B cell (primary cell): ENCODE measurements at regions not wholly inside any gene's neighbourhood (a gene's known extent, or its start where the extent isn't known, plus 50 kb on each side); places are given as distances from the start of the nearest gene placed in this dataset.

Experiments used
- ATAC-seq: fragments of 200-7000 bp; cut with Tn5 transposase; one replicate; pipeline ENCODE4 v1.10.0; 2021; ENCODE audit warnings: low read depth, mild to moderate bottlenecking, moderate number of reproducible peaks, moderate library complexity
- CTCF ChIA-PET: fragments of 350-600 bp; sonication (Branson Sonifier 250); formaldehyde crosslinking; loops from one replicate; lab custom pipeline; 2021; ENCODE audit warnings: antibody characterized with exemption, inconsistent platforms; lab: Charles Lee
- POLR2A ChIA-PET: fragments of 350-600 bp; sonication (Branson Sonifier 250); formaldehyde crosslinking; loops from one replicate; lab custom pipeline; 2021; ENCODE audit warnings: antibody characterized with exemption; lab: Charles Lee
- DNase-seq: peaks from one replicate; pipeline ENCODE4 v3.0.0; 2013
- H2AFZ ChIP-seq: 2 replicates; pipeline ENCODE4 v1.6.1; 2012; ENCODE audit warnings: mild to moderate bottlenecking, low read depth, low read length; ENCODE audit not compliant: insufficient read depth, poor library complexity, severe bottlenecking
- H3K27ac ChIP-seq, 2 donors: 1 replicate in 1 of 2; 2 replicates in 1 of 2; pipeline ENCODE4 v1.5.1; 2012 to 2013; ENCODE audit warnings: low read length in 2 of 2, mild to moderate bottlenecking in 2 of 2, moderate library complexity in 1 of 2
- H3K27me3 ChIP-seq, 4 experiments: fragments of 200-600 bp in 1 of 4; sonication (generic) in 1 of 4; replicated peaks in 1 of 4; 1 replicate in 2 of 4; 2 replicates in 2 of 4; pipeline versions ENCODE4 v1.6.1 to v1.7.0; 2013 to 2016; ENCODE audit warnings: low read length in 3 of 4, mild to moderate bottlenecking in 2 of 4, mixed read lengths in 1 of 4, moderate library complexity in 1 of 4; ENCODE audit not compliant: insufficient read depth in 4 of 4, control insufficient read depth in 3 of 4; ENCODE audit errors: control extremely low read depth in 1 of 4
- H3K36me3 ChIP-seq, 2 experiments: replicated peaks in 1 of 2; 1 replicate in 1 of 2; 2 replicates in 1 of 2; pipeline versions ENCODE4 v1.6.1 to v1.7.1; 2013; ENCODE audit warnings: low read length in 1 of 2; ENCODE audit not compliant: insufficient read depth in 2 of 2, control insufficient read depth in 1 of 2; ENCODE audit errors: control extremely low read depth in 1 of 2, extremely low read depth in 1 of 2
- H3K4me1 ChIP-seq, 2 donors: fragments of 200-600 bp in 1 of 2; sonication (generic) in 1 of 2; 1 replicate in 1 of 2; 2 replicates in 1 of 2; pipeline versions ENCODE4 v1.5.1 to v1.6.1; 2013 to 2017; ENCODE audit warnings: low read length in 2 of 2; ENCODE audit not compliant: control insufficient read depth in 2 of 2, insufficient read depth in 2 of 2
- H3K4me2 ChIP-seq: replicated peaks from 2 replicates; pipeline ENCODE3; 2012; ENCODE audit warnings: mild to moderate bottlenecking, low read depth, low read length; ENCODE audit not compliant: poor library complexity, severe bottlenecking
- H3K4me3 ChIP-seq, 5 experiments: fragments of 200-600 bp in 1 of 5; sonication (generic) in 1 of 5; 1 replicate in 3 of 5; 2 replicates in 2 of 5; pipeline versions ENCODE4 v1.5.1 to v1.7.0; 2011 to 2016; ENCODE audit warnings: low read length in 4 of 5, mild to moderate bottlenecking in 4 of 5, low read depth in 2 of 5, control low read depth in 1 of 5, moderate library complexity in 1 of 5; ENCODE audit not compliant: insufficient read depth in 1 of 5; ENCODE audit errors: control extremely low read depth in 1 of 5, extremely low read depth in 1 of 5
- H3K79me2 ChIP-seq: fragments of 200-600 bp; sonication (generic); one replicate; pipeline ENCODE4 v1.6.0; 2016; ENCODE audit warnings: low read length; ENCODE audit not compliant: control insufficient read depth, insufficient read depth
- H3K9ac ChIP-seq: fragments of 200-600 bp; sonication (generic); 2 replicates; pipeline ENCODE4 v1.6.1; 2017; ENCODE audit warnings: mild to moderate bottlenecking, low read length, moderate library complexity
- H3K9me3 ChIP-seq, 3 donors: one replicate each; pipeline versions ENCODE4 v1.6.1 to v1.7.1; 2013; ENCODE audit warnings: low read length in 2 of 3; ENCODE audit not compliant: control insufficient read depth in 2 of 3, insufficient read depth in 1 of 3; ENCODE audit errors: control extremely low read depth in 1 of 3
- H4K20me1 ChIP-seq: 2 replicates; pipeline ENCODE4 v1.6.0; 2012; ENCODE audit warnings: mild to moderate bottlenecking, low read length; ENCODE audit not compliant: insufficient read depth, control insufficient read depth, poor library complexity, severe bottlenecking
- H3K27ac Mint-ChIP-seq: one replicate; pipeline ENCODE4 v1.8.0; 2021; ENCODE audit warnings: mixed read lengths
- H3K27me3 Mint-ChIP-seq: one replicate; pipeline ENCODE4 v1.8.0; 2021; ENCODE audit warnings: mixed read lengths
- H3K4me1 Mint-ChIP-seq: one replicate; pipeline ENCODE4 v1.8.0; 2021; ENCODE audit warnings: mixed read lengths
- H3K4me3 Mint-ChIP-seq: one replicate; pipeline ENCODE4 v1.8.0; 2021; ENCODE audit warnings: mixed read lengths
- H3K9me3 Mint-ChIP-seq: one replicate; pipeline ENCODE4 v1.8.0; 2022; ENCODE audit warnings: mixed read lengths; ENCODE audit not compliant: insufficient read depth
- EZH2 ChIP-seq: IDR thresholded peaks from 2 replicates; pipeline ENCODE4 v1.6.1; 2012; ENCODE audit warnings: borderline replicate concordance, low read depth, mild to moderate bottlenecking, moderate library complexity, low read length; ENCODE audit not compliant: insufficient read depth, poor library complexity, severe bottlenecking
- WGBS: methylation state at CpG from one replicate; pipeline ENCODE4 v1.1.5; 2013; ENCODE audit warnings: missing lambda C conversion rate; ENCODE audit not compliant: insufficient coverage; 5-methylcytosine and 5-hydroxymethylcytosine counted together
- intact Hi-C: fragments of 100-400 bp; cut with micrococcal nuclease; formaldehyde crosslinking; loops from one replicate; pipeline ENCODE4 v1.10.0; 2022
- TF ChIP-seq, protein P1 (sequence below): fragments of 200-600 bp; IDR thresholded peaks from one replicate; pipeline ENCODE4 v1.8.0; 2022; ENCODE audit warnings: antibody characterized with exemption, mild to moderate bottlenecking

- H3K4me3 ChIP-seq = no peak overlapping the region
- H3K9me3 ChIP-seq = peaks cover 0 to 1% (median 0%) of the 10 kb centered on the region in 3 donors
- ChIA-PET CTCF (no interaction called here), POLR2A (no interaction called here)
- no peaks in the 10 kb centered on the region for H3K79me2 ChIP-seq
- H3K27ac Mint-ChIP-seq = no peak overlapping the region
- no peak overlapping the region for H3K9ac ChIP-seq
- H3K4me1 ChIP-seq = no peaks in the 10 kb centered on the region
- H3K27me3 ChIP-seq = no peaks in the 10 kb centered on the region
- no peak overlapping the region for H3K27ac ChIP-seq
- H4K20me1 ChIP-seq = no peaks in the 10 kb centered on the region
- no peak overlapping the region for H2AFZ ChIP-seq
- no peaks in the 10 kb centered on the region for H3K36me3 ChIP-seq
- H3K4me1 Mint-ChIP-seq = no peaks in the 10 kb centered on the region
- no peak for DNase-seq
- no CpG with 5 or more reads among the region's 2 CpGs for WGBS
- intact Hi-C loops = no loop called here
- no peak for ATAC-seq
- H3K4me2 ChIP-seq = no peak overlapping the region
- H3K4me3 Mint-ChIP-seq = no peak overlapping the region
- no peaks in the 10 kb centered on the region for H3K27me3 Mint-ChIP-seq
- TF ChIP-seq, protein P1, sequence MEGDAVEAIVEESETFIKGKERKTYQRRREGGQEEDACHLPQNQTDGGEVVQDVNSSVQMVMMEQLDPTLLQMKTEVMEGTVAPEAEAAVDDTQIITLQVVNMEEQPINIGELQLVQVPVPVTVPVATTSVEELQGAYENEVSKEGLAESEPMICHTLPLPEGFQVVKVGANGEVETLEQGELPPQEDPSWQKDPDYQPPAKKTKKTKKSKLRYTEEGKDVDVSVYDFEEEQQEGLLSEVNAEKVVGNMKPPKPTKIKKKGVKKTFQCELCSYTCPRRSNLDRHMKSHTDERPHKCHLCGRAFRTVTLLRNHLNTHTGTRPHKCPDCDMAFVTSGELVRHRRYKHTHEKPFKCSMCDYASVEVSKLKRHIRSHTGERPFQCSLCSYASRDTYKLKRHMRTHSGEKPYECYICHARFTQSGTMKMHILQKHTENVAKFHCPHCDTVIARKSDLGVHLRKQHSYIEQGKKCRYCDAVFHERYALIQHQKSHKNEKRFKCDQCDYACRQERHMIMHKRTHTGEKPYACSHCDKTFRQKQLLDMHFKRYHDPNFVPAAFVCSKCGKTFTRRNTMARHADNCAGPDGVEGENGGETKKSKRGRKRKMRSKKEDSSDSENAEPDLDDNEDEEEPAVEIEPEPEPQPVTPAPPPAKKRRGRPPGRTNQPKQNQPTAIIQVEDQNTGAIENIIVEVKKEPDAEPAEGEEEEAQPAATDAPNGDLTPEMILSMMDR = no peak
- TF ChIP-seq EZH2 = no peak
- peaks cover 1% of the 10 kb centered on the region for H3K9me3 Mint-ChIP-seq
Measured at GRCh38 chr9:115810166-115810565, 343.4 kb upstream of the PAPPA start.

DNA sequence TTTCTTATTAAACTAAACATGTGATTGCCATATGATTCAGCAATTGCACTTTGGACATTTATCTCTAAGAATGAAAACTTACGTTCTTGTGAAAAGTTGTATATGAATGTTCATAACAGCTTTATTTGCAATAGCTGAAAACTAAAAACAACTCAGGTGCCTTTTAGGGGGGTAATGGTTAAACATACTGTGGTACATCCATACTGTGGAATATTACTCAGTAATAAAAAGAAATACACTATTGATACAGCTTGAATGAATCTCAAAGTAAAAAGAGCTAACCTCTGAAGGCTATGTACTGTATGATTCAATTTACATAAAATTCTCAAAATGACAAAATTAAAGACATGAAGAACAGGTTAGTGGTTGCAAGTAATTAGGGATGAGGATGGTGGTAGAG lies 339.5 kb upstream of the PAPPA start:
- H3K4me1 ChIP-seq = no peaks in the 10 kb centered on the region
- POLR2A ChIA-PET = no interaction called here
- H3K27ac ChIP-seq = no peak overlapping the region
- H2AFZ ChIP-seq = no peak overlapping the region
- Mint-ChIP-seq H3K4me1 (no peaks in the 10 kb centered on the region), H3K4me3 (no peak overlapping the region), H3K27ac (no peak overlapping the region), H3K9me3 (peaks cover 1% of the 10 kb centered on the region), H3K27me3 (no peaks in the 10 kb centered on the region)
- H3K4me2 ChIP-seq = no peak overlapping the region
- intact Hi-C loops = no loop called here
- no peaks in the 10 kb centered on the region for H3K36me3 ChIP-seq
- ATAC-seq (no peak), DNase-seq (no peak)
- no peaks in the 10 kb centered on the region for H3K79me2 ChIP-seq
- H3K4me3 ChIP-seq = no peak overlapping the region
- no peaks in the 10 kb centered on the region for H4K20me1 ChIP-seq
- no CpG with 5 or more reads among the region's 1 CpG for WGBS
- H3K9ac ChIP-seq = no peak overlapping the region
- CTCF ChIA-PET = no interaction called here
- H3K9me3 ChIP-seq = peaks cover 0 to 1% (median 0%) of the 10 kb centered on the region in 3 donors
- no peak for TF ChIP-seq EZH2
- TF ChIP-seq, protein P1 = no peak
- H3K27me3 ChIP-seq = no peaks in the 10 kb centered on the region
